AG10803 (cell line): ENCODE measurements at regions not wholly inside any gene's neighbourhood (a gene's known extent, or its start where the extent isn't known, plus 50 kb on each side); places are given as distances from the start of the nearest gene placed in this dataset.

Source experiments
- DNase-seq: peaks from one replicate; pipeline ENCODE4 v3.0.0; 2010; ENCODE audit warnings: low read depth
- H3K4me3 ChIP-seq: 2 replicates; pipeline ENCODE4 v1.5.1; 2011; ENCODE audit warnings: mild to moderate bottlenecking, low read length, control low read depth
- CTCF ChIP-seq: conservative IDR thresholded peaks from 2 replicates; pipeline ENCODE4 v1.5.1; 2011; ENCODE audit warnings: mild to moderate bottlenecking, low read length, control low read depth, inconsistent platforms

- TF ChIP-seq CTCF, result no peak
- DNase-seq, result no peak
- no peak overlapping the region for H3K4me3 ChIP-seq
Observed at GRCh38 chr6:21764989-21765388, 171.4 kb downstream of the SOX4 start.

- DNase-seq, result peak; percentile 76
- no peak overlapping the region for H3K4me3 ChIP-seq
- TF ChIP-seq CTCF, result no peak
Observed at GRCh38 chr6:21767891-21768648, 174.5 kb downstream of the SOX4 start.

GRCh38 chr6:21769405-21769861 lies 175.9 kb downstream of the SOX4 start:
- peak; percentile 88 for DNase-seq
- no peak for TF ChIP-seq CTCF
- H3K4me3 ChIP-seq, result no peak overlapping the region

GRCh38 chr6:21769968-21770367 lies 176.4 kb downstream of the SOX4 start:
- H3K4me3 ChIP-seq, result no peak overlapping the region
- no peak for TF ChIP-seq CTCF
- no peak for DNase-seq

- no peak for TF ChIP-seq CTCF
Observed at GRCh38 chr6:21771626-21772320, 178.2 kb downstream of the SOX4 start.

GRCh38 chr6:21772477-21772876 lies 178.9 kb downstream of the SOX4 start:
- no peak for TF ChIP-seq CTCF
- DNase-seq, result no peak
- H3K4me3 ChIP-seq, result no peak overlapping the region

More at GRCh38 chr6:21771626-21772320, 178.2 kb downstream of the SOX4 start:
- DNase-seq, result no peak
- H3K4me3 ChIP-seq, result no peak overlapping the region
